K562 (cell line): ENCODE measurements at regions not wholly inside any gene's neighbourhood (a gene's known extent, or its start where the extent isn't known, plus 50 kb on each side); places are given as distances from the start of the nearest gene placed in this dataset.

Experiments used
- CTCF ChIP-seq, 3 experiments: IDR thresholded peaks in 2 of 3; conservative IDR thresholded peaks in 1 of 3; 2 replicates each; pipeline ENCODE4 v1.5.1; 2011 to 2012; ENCODE audit warnings: low read length in 3 of 3, mild to moderate bottlenecking in 3 of 3, control low read depth in 2 of 3, improper control_type of control experiment in 1 of 3, inconsistent platforms in 1 of 3, low read depth in 1 of 3, mixed read lengths in 1 of 3, moderate library complexity in 1 of 3; ENCODE audit not compliant: insufficient read depth in 2 of 3
- HNRNPLL ChIP-seq: fragments of 200-400 bp; formaldehyde crosslinking; IDR thresholded peaks from 2 replicates; pipeline ENCODE4 v1.6.1; 2017; ENCODE audit warnings: low read length, low read depth, mild to moderate bottlenecking; ENCODE audit not compliant: poor library complexity, severe bottlenecking
- KAT2B ChIP-seq: IDR thresholded peaks from one replicate; pipeline ENCODE4 v1.6.1; 2012; ENCODE audit warnings: low read depth, mild to moderate bottlenecking, control low read depth, inconsistent platforms, low read length, moderate library complexity
- MAFK ChIP-seq: IDR thresholded peaks from 2 replicates; pipeline ENCODE4 v1.6.1; 2011; ENCODE audit warnings: low read length, improper control_type of control experiment
- NFE2 ChIP-seq: IDR thresholded peaks from 2 replicates; pipeline ENCODE4 v1.6.1; 2014; ENCODE audit warnings: antibody characterized with exemption, low read depth
- RCOR1 ChIP-seq, 2 experiments: IDR thresholded peaks; 2 replicates each; pipeline ENCODE4 v1.6.1; 2012; ENCODE audit warnings: low read depth in 2 of 2, low read length in 2 of 2, borderline replicate concordance in 1 of 2, improper control_type of control experiment in 1 of 2
- ZFPM2 ChIP-seq: fragments of 250-450 bp; sonication (Bioruptor Pico); IDR thresholded peaks from 2 replicates; pipeline ENCODE4 v1.5.1; 2022; ENCODE audit warnings: mild to moderate bottlenecking

DNA sequence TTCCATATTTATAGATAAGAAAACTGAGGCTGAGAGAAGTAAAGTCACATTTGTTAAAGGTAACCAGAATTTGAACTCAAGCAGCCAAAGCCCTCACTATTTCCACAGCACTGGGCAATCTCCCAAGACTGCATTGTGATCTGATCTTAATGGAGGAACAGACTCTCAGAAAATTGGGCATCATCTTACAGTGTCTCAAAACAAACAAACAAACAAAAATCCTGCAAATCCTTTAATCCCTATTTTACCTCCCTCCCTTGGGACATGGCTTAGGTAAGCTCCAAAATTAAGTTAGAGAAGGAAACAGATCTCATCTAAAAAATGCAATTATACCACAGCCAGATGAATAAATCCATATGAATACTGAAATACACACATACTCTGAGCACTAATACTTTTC lies 57.5 kb downstream of the FHIP2A start:
- TF ChIP-seq RCOR1 (IDR thresholded peaks at IDR 0.05; ENCODE audit: borderline replicate concordance in 1 of 2, low read depth in 2 of 2, low read length in 2 of 2) (no peak), ZFPM2 (CRISPR knock-in tag) (no peak), KAT2B (no peak), HNRNPLL (no peak), NFE2 (no peak), CTCF (IDR thresholded peaks at IDR 0.05 in 2 of 3, conservative IDR thresholded peaks at IDR 0.05 in 1 of 3; ENCODE audit: insufficient read depth in 2 of 3, low read depth in 1 of 3, low read length in 3 of 3) (no peak), MAFK (no peak)
